CD4-positive, alpha-beta memory T cell (primary cell): ENCODE measurements at regions not wholly inside any gene's neighbourhood (a gene's known extent, or its start where the extent isn't known, plus 50 kb on each side); places are given as distances from the start of the nearest gene placed in this dataset.

Experiments used
- CTCF ChIA-PET: fragments of 350-600 bp; sonication (Branson Sonifier 250); formaldehyde crosslinking; loops from one replicate; lab custom pipeline; 2021; ENCODE audit warnings: inconsistent platforms; ENCODE audit not compliant: partially characterized antibody; lab: Charles Lee
- POLR2A ChIA-PET: fragments of 350-600 bp; sonication (Branson Sonifier 250); formaldehyde crosslinking; loops from one replicate; lab custom pipeline; 2021; ENCODE audit not compliant: partially characterized antibody; lab: Charles Lee
- DNase-seq, 5 donors: peaks; one replicate each; pipeline versions ENCODE4 v3.0.0 to v3.0.0-alpha.2; 2020 to 2022; ENCODE audit warnings: mixed read lengths in 1 of 5
- H3K27ac ChIP-seq: one replicate; pipeline ENCODE4 v1.7.0; 2013; ENCODE audit warnings: low read depth, low read length
- H3K27me3 ChIP-seq: 2 replicates; pipeline ENCODE4 v1.7.0; 2013; ENCODE audit warnings: mild to moderate bottlenecking, low read length, moderate library complexity; ENCODE audit not compliant: insufficient read depth
- H3K36me3 ChIP-seq: 2 replicates; pipeline ENCODE4 v1.7.0; 2013; ENCODE audit warnings: mild to moderate bottlenecking, low read length, moderate library complexity; ENCODE audit not compliant: insufficient read depth
- H3K4me1 ChIP-seq: 2 replicates; pipeline ENCODE4 v1.7.0; 2013; ENCODE audit warnings: mild to moderate bottlenecking, low read length, moderate library complexity; ENCODE audit not compliant: insufficient read depth
- H3K4me3 ChIP-seq, 2 donors: one replicate each; pipeline ENCODE4 v1.7.0; 2013; ENCODE audit warnings: low read length in 2 of 2, mild to moderate bottlenecking in 1 of 2
- H3K9me3 ChIP-seq, 2 donors: one replicate each; pipeline ENCODE4 v1.7.0; 2013; ENCODE audit warnings: low read length in 2 of 2, control low read depth in 1 of 2; ENCODE audit not compliant: control insufficient read depth in 1 of 2
- H3K27ac Mint-ChIP-seq, 7 donors: one replicate each; pipeline ENCODE4 v1.8.0; 2020 to 2021; ENCODE audit warnings: mixed read lengths in 7 of 7, mild to moderate bottlenecking in 6 of 7, inconsistent platforms in 3 of 7, moderate library complexity in 3 of 7
- H3K27me3 Mint-ChIP-seq, 2 donors: one replicate each; pipeline ENCODE4 v1.8.0; 2020 to 2021; ENCODE audit warnings: mixed read lengths in 2 of 2
- H3K36me3 Mint-ChIP-seq, 2 donors: one replicate each; pipeline ENCODE4 v1.8.0; 2020 to 2021; ENCODE audit warnings: mixed read lengths in 2 of 2, inconsistent platforms in 1 of 2, mild to moderate bottlenecking in 1 of 2
- H3K4me1 Mint-ChIP-seq, 4 donors: one replicate each; pipeline ENCODE4 v1.8.0; 2020 to 2021; ENCODE audit warnings: mixed read lengths in 4 of 4, mild to moderate bottlenecking in 1 of 4
- H3K4me3 Mint-ChIP-seq, 8 donors: one replicate each; pipeline ENCODE4 v1.8.0; 2020 to 2021; ENCODE audit warnings: mixed read lengths in 8 of 8, mild to moderate bottlenecking in 7 of 8, moderate library complexity in 6 of 8, inconsistent platforms in 3 of 8
- H3K9me3 Mint-ChIP-seq, 8 donors: one replicate each; pipeline ENCODE4 v1.8.0; 2020 to 2021; ENCODE audit warnings: mixed read lengths in 8 of 8, mild to moderate bottlenecking in 5 of 8, inconsistent platforms in 3 of 8, moderate library complexity in 1 of 8
- intact Hi-C: fragments of 100-400 bp; cut with micrococcal nuclease; formaldehyde crosslinking; loops from one replicate; pipeline ENCODE4 v1.15.1; 2023

GRCh38 chr3:107283948-107284347 is 93.3 kb upstream of the CCDC54 start:
- H3K27ac ChIP-seq = no peak overlapping the region
- no peak overlapping the region for H3K27ac Mint-ChIP-seq
- no peaks in the 10 kb centered on the region for H3K36me3 ChIP-seq

DNA sequence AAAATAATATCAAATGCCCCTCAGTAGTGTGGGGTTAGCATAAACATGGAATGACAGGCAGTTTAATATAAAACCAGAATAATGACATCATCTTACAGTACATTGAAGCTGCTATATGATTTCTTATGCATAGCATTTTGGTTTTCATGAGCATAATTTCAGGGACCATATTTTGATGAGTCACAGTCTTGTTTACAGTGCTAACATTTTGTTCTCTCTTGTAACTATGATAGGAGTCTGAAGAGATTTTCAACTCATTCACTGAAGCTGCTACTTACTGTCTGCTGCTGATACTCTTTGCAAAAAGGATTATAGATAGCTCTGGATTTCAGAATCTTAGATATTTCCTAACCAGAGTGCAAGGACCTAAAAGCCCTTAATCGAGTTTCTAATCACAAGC is 92.6 kb upstream of the CCDC54 start:
- H3K27ac Mint-ChIP-seq = no peak overlapping the region
- no peaks in the 10 kb centered on the region for H3K36me3 Mint-ChIP-seq
- H3K4me3 Mint-ChIP-seq = no peak overlapping the region
- H3K27me3 Mint-ChIP-seq = peaks cover 7 to 12% of the 10 kb centered on the region in 2 donors
- Histone ChIP-seq H3K4me1 (no peaks in the 10 kb centered on the region), H3K36me3 (no peaks in the 10 kb centered on the region), H3K27ac (no peak overlapping the region), H3K27me3 (no peaks in the 10 kb centered on the region), H3K9me3 (no peaks in the 10 kb centered on the region), H3K4me3 (no peak overlapping the region)
- intact Hi-C loops = no loop called here
- peaks cover 0 to 2% (median 0%) of the 10 kb centered on the region in 8 donors for H3K9me3 Mint-ChIP-seq
- ChIA-PET POLR2A (no interaction called here), CTCF (interaction anchor here (1.1 to 3.5 kb wide), 3 partner anchors 9 to 136 kb away, joined by 4 to 16 read pairs (median 4); no protein-coding TSS in a partner anchor)
- DNase-seq = no peak
- H3K4me1 Mint-ChIP-seq = peaks cover 0 to 2% (median under 1%) of the 10 kb centered on the region in 4 donors

More at GRCh38 chr3:107283948-107284347, 93.3 kb upstream of the CCDC54 start:
- H3K4me1 ChIP-seq = no peaks in the 10 kb centered on the region
- peaks cover 0 to 2% (median 0%) of the 10 kb centered on the region in 8 donors for H3K9me3 Mint-ChIP-seq
- no peaks in the 10 kb centered on the region for H3K9me3 ChIP-seq
- peaks cover 0 to 4% (median under 1%) of the 10 kb centered on the region in 4 donors for H3K4me1 Mint-ChIP-seq
- intact Hi-C loops = no loop called here
- POLR2A ChIA-PET = no interaction called here
- CTCF ChIA-PET = interaction anchor here (1.1 to 3.5 kb wide), 3 partner anchors 9 to 137 kb away, joined by 4 to 16 read pairs (median 4); no protein-coding TSS in a partner anchor
- no peaks in the 10 kb centered on the region for H3K27me3 ChIP-seq
- H3K4me3 ChIP-seq = no peak overlapping the region
- H3K4me3 Mint-ChIP-seq = no peak overlapping the region
- no peak for DNase-seq
- no peaks in the 10 kb centered on the region for H3K36me3 Mint-ChIP-seq
- peaks cover 9 to 14% of the 10 kb centered on the region in 2 donors for H3K27me3 Mint-ChIP-seq

GRCh38 chr3:107285197-107285596 is 92.0 kb upstream of the CCDC54 start:
- ChIA-PET CTCF (interaction anchor here (1.1 to 3.5 kb wide), 3 partner anchors 10 to 135 kb away, joined by 4 to 16 read pairs (median 4); no protein-coding TSS in a partner anchor), POLR2A (no interaction called here)
- Mint-ChIP-seq H3K36me3 (no peaks in the 10 kb centered on the region), H3K27me3 (peaks cover 8 to 12% of the 10 kb centered on the region in 2 donors), H3K4me3 (no peak overlapping the region), H3K27ac (no peak overlapping the region), H3K4me1 (peaks cover 0 to 2% (median under 1%) of the 10 kb centered on the region in 4 donors), H3K9me3 (peaks cover 0 to 2% (median 0%) of the 10 kb centered on the region in 8 donors)
- Histone ChIP-seq H3K27me3 (no peaks in the 10 kb centered on the region), H3K36me3 (no peaks in the 10 kb centered on the region), H3K27ac (no peak overlapping the region), H3K4me3 (no peak overlapping the region), H3K9me3 (no peaks in the 10 kb centered on the region), H3K4me1 (no peaks in the 10 kb centered on the region)
- no peak for DNase-seq
- intact Hi-C loops = no loop called here

DNA sequence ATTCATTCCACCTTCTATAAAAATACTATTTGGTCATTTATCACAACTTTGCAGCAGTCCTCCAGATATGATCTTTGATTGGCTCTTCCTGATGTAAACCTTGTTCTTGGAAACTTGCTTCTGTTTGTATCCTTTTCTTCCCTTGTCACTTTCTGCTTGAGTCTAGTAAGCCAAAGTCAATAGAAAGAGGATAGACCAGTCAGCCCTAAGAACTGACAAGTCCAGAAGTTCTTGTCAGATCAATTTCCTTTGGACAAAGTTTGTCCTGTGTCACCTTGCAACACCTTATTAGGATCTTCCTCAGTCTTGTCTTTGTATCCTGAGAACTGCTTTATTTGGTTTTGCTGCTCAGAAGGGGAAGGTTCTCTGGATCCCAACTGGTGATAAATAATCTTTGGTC is 87.9 kb upstream of the CCDC54 start:
- H3K27ac Mint-ChIP-seq = no peak overlapping the region
- intact Hi-C loops = no loop called here
- DNase-seq = no peak
- no peak overlapping the region for H3K4me3 ChIP-seq
- no peaks in the 10 kb centered on the region for H3K36me3 ChIP-seq
- H3K36me3 Mint-ChIP-seq = no peaks in the 10 kb centered on the region
- no peaks in the 10 kb centered on the region for H3K4me1 Mint-ChIP-seq
- no peaks in the 10 kb centered on the region for H3K27me3 ChIP-seq
- ChIA-PET CTCF (no interaction called here), POLR2A (no interaction called here)
- no peak overlapping the region for H3K27ac ChIP-seq
- no peaks in the 10 kb centered on the region for H3K9me3 ChIP-seq
- H3K4me3 Mint-ChIP-seq = no peak overlapping the region
- peaks cover 0 to 7% (median 0%) of the 10 kb centered on the region in 8 donors for H3K9me3 Mint-ChIP-seq
- peaks cover 8 to 11% of the 10 kb centered on the region in 2 donors for H3K27me3 Mint-ChIP-seq
- H3K4me1 ChIP-seq = no peaks in the 10 kb centered on the region

GRCh38 chr3:107294117-107294516 is 83.1 kb upstream of the CCDC54 start:
- POLR2A ChIA-PET = no interaction called here
- Mint-ChIP-seq H3K27ac (no peak overlapping the region), H3K4me3 (no peak overlapping the region), H3K9me3 (peaks cover 0 to 22% (median 9%) of the 10 kb centered on the region in 8 donors), H3K36me3 (peaks cover 1 to 4% of the 10 kb centered on the region in 2 donors), H3K27me3 (peaks cover 2 to 7% of the 10 kb centered on the region in 2 donors), H3K4me1 (no peaks in the 10 kb centered on the region)
- H3K4me3 ChIP-seq = no peak overlapping the region
- H3K9me3 ChIP-seq = no peaks in the 10 kb centered on the region
- H3K27ac ChIP-seq = no peak overlapping the region
- H3K27me3 ChIP-seq = no peaks in the 10 kb centered on the region
- CTCF ChIA-PET = no interaction called here
- no peaks in the 10 kb centered on the region for H3K4me1 ChIP-seq
- intact Hi-C loops = no loop called here
- no peaks in the 10 kb centered on the region for H3K36me3 ChIP-seq
- DNase-seq = no peak

DNA sequence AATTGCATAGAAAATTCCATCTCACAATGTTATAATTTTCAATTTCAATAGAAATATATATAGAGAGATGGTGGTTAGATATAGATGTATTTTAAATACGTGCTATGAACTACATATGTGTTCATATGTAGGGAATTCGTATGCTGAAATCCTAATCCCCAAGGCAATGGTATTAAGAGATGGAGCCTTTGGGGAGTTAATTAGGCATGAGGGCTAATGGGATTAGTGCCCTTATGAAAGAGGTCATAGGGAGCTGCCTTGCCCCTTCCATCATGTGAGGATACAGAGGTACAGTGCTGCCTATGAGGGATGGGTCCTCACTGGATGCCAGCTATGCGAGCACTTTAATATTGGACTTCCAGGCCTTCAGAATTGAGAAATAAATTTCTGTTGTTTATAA is 79.6 kb upstream of the CCDC54 start:
- Mint-ChIP-seq H3K9me3 (peaks cover 0 to 16% (median 9%) of the 10 kb centered on the region in 8 donors), H3K4me3 (no peak overlapping the region), H3K36me3 (peaks cover 1 to 4% of the 10 kb centered on the region in 2 donors), H3K4me1 (no peaks in the 10 kb centered on the region), H3K27ac (no peak overlapping the region), H3K27me3 (peaks cover 2 to 4% of the 10 kb centered on the region in 2 donors)
- H3K27me3 ChIP-seq = no peaks in the 10 kb centered on the region
- H3K4me1 ChIP-seq = no peaks in the 10 kb centered on the region
- CTCF ChIA-PET = interaction anchor here (1.1 kb wide), 1 partner anchor 23 kb away, joined by 3 read pairs; no protein-coding TSS in a partner anchor
- no peaks in the 10 kb centered on the region for H3K9me3 ChIP-seq
- no peaks in the 10 kb centered on the region for H3K36me3 ChIP-seq
- POLR2A ChIA-PET = no interaction called here
- intact Hi-C loops = no loop called here
- H3K27ac ChIP-seq = no peak overlapping the region
- H3K4me3 ChIP-seq = no peak overlapping the region
- no peak for DNase-seq

DNA sequence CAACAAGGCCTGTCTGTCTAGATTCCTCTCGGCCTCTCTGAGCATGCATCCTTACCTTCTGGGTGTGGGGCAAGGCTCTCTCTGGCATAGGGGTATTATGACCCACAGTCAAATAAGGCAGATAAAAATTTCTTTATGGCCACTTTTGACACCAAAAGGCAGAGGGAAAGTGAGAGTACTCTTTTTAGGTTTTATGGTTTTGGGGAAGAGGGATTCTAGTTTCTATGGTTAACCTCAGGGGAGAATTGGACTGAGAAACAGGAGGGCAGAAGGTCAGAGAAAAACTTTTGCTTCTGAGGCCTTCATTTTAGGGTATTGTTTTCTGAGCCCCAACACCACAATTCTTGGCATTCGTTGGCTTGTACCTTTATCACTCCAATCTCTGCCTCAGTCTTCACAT is 70.0 kb upstream of the CCDC54 start:
- Mint-ChIP-seq H3K4me3 (no peak overlapping the region), H3K27ac (no peak overlapping the region), H3K4me1 (no peaks in the 10 kb centered on the region), H3K9me3 (peaks cover 0 to 2% (median 0%) of the 10 kb centered on the region in 8 donors), H3K27me3 (peaks cover 0 to 1% of the 10 kb centered on the region in 2 donors), H3K36me3 (no peaks in the 10 kb centered on the region)
- Histone ChIP-seq H3K4me3 (no peak overlapping the region), H3K27ac (no peak overlapping the region), H3K9me3 (no peaks in the 10 kb centered on the region), H3K36me3 (no peaks in the 10 kb centered on the region), H3K4me1 (no peaks in the 10 kb centered on the region), H3K27me3 (no peaks in the 10 kb centered on the region)
- ChIA-PET POLR2A (no interaction called here), CTCF (no interaction called here)
- DNase-seq = no peak
- intact Hi-C loops = no loop called here
